NCI-H1694 (cell line): ENCODE measurements at regions not wholly inside any gene's neighbourhood (a gene's known extent, or its start where the extent isn't known, plus 50 kb on each side); places are given as distances from the start of the nearest gene placed in this dataset.
"Not testable (repeated sequence)": the region's sequence is repeated elsewhere in the genome, so short reads cannot be mapped to it uniquely, and the experiment has no call there.

Experiments
- DNase-seq: peaks from one replicate; lab custom pipeline; 2025; lab: John Stamatoyannopoulos, UW

DNA sequence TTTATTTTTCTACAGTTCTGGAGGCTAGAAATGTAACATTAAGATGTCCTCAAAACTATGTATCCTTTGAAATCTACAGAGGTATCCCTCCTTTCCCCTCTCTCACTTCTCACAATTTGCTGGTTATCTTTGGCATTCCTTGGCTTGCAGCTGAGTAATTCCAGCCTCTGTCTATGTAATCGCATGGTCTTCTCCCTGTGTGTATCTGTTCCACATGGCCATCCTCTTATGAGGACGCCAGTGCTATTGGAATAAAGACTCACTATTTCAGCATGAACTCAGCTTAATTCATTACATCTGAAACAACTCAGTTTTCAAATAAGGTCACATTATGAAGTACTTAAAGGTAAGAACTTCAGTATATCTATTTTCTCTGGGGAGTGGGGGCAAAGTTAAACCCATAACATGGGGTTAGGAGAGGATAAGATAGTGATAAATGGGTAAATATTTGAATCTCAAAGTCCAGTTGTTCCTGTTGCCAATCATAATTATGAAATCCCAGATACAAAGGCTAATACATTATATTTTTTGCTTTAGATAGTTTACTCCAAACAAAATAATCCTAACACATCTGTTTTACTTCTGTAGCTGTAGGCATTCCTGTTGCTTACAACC is 1290.8 kb downstream of the NCAM2 start:
- no peak for DNase-seq

DNA sequence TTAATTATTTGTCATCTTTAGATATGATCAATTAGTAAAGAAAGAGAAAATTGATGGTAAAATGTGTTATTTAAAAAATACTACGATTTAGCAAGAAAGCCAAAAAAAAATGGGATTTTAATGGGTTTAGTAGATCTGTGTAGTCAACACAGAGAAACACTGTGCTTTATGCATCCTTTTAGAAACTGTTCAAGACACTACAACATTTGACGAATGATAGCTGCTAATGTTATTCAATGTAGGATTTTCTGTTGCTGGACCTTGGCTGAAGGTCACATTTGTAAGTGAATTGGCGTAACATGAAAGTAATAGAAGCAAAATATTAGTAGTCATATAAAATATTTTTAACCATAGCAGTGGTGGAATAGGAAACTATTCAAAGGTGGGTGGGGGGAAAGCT is 1293.9 kb downstream of the NCAM2 start:
- no peak for DNase-seq

DNA sequence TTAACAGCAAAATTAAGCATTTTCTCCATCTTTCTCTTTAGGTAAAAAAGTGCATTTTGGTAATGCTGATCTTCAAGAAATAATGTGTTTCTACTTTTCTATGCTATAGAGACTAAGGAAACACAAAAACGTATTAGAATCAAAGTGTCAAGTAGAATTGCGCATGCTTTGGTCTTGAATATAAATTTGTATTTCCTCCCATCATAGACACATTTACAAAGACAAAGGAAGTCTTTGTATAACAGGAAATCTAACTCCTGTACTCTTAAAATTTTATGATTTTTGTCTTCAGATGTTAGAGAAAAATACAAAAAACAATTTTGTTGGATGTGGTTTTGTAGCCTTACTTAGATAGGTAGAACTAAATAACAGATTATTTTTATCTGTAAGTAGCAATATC is 1299.4 kb downstream of the NCAM2 start:
- no peak for DNase-seq

DNA sequence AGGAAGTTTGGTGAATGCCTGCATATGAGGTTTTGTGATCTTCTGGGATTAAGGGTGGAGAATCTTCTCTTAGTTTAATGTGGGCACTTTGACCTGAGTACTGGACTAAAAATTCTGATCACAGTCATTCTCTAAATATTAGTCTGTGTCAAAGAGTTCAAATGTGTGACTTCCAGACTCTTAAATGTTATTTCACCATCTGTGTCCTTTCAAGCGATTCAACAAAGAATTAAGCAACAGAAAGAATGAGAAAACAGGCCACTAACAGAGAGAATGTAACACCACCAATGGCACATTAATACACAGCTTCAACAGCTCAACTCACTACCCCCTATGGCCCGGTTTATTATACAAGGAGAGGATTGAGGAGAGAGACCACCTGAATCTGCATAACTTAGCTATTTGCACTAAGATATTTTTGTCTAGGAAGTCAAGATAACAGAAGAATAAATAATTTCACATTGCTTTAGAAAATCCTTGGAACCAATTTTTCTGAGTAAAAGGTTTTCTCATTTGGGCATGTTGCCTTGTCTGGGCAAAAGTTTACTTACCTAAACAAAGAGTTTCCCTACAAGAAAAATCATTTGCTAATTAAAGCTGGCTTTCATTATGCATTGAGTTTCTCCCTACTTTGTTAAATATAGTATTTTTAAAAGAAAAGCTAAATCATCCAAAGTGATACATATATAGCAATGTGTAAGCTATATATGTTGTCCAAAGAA is 1313.7 kb downstream of the NCAM2 start:
- DNase-seq = no peak

DNA sequence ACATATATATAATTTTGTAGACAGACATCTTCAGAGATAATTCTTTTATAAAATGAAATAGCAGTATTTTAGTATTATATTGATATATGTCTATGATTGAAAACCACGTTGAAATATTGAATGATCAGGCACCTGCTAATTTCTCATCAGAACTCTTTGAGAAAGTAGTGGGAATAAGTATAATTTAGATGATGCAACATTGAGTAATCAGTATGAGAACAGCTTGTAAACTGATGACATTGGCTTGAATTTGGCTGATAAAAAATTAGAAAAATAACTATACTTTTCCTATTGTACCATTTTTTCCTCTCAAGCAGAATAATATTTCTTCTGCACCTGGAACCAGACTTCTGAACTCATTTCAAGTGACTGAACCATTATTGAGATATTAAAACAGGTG is 1316.8 kb downstream of the NCAM2 start:
- no peak for DNase-seq

DNA sequence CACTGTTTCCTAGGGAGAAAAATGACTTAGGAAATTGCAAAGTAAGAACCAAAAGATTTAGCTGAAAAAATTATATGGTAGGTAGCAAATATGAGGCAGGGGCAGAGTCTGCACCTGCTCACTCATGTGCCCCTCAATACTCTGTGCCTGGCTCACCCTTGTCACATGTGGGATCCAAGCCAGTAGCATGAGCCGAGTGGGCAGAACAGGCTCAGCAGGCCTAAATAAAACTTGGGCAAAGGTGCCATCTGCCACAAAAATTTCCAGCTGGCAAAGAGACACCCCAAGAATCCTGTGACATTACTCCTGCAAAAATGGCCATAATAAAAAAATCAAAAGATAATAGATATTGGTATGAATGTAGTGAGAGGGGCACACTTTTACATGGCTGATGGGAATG is 1321.2 kb downstream of the NCAM2 start:
- no peak for DNase-seq

DNA sequence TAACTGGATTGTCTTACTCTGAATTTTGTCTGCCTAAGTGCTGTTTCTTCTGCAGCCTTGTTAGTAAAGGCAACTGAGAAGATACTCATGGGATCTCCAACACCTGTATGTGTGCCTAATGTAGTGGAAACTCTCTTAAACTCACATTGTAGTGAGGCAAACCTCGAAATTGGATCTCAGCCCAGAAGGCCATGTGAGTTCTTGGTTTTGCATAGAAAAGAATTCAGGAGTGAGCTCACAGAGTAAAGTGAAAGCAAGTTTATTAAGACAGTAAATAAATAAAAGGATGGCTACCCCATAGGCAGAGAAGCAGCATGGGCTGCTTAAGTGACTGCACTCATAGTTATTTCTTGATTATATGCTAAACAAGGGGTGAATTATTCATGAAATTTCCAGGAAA is 1344.7 kb downstream of the NCAM2 start:
- no peak for DNase-seq

DNA sequence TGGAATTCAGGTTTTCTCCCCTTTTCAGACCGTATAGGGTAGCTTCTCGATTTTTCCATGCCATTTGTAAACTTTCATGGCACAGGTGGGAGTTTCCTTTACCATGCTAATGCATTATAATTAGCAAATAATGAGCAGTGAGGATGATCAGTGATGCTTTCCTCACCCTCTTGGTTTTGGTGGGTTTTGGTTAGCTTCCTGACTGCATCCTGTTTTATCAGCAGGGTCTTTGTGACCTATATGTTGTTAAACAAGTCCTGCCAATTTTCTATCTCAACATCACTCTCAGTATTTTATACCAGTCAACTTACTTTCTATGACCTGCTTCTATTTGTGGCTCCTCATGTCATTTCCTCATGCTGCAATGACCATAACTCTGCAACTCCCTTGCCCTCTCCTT is 1345.1 kb downstream of the NCAM2 start:
- DNase-seq = no peak

DNA sequence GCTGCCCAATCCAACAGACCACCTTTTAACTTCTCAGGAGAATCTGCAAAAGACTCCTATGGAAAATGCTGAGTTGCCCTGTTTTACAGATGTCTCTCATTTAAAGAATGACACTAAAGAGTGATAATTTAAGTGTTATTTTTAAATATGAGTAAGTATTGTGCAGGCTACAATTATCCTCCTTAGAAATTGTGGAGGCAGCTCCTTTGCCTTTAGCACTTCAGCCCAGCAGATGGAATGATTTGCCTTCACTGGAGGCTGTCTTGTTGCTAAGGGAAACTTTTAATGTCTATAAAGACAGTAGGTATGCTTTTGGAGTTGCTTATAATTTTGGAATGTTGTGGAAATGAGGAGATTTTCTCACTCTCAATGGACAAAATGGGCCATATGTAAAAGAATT is 1345.5 kb downstream of the NCAM2 start:
- DNase-seq = no peak

DNA sequence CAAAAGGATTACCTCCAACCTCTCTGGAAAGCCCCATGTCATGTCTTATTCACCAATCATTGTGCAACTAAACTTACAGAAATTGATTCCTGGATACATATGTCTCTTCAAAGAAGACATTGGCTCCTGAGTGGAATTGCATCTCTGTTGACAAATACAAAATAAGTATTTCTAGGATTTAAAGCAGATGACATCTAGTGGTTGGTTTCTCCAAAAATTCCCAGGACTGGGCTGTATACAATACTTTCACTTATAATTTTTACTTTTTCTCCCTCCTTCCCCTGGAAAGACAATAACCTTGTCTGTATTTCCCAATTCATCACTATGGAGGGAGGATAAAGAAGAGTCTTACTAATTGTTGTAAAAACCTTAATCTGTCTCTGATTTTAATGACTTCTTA is 1347.4 kb downstream of the NCAM2 start:
- no peak for DNase-seq

DNA sequence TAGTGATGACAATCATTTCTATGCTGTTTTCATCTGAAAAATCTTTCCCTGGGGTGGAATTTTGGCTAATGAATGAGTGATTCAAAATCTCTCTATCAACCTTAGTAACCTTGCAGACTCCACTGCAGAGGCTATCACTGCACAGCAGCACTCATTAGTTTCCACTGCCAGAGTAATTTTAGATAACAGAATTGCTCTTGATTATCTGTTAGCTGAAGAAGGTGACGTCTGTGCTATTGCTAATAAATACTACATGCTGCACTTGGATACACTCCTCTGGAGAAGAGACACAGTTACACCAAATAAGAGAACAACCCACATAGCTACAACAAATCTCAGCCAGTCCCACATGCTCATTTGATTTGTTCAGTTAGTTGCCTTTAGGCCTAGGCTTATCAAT is 1348.4 kb downstream of the NCAM2 start:
- DNase-seq = no peak

DNA sequence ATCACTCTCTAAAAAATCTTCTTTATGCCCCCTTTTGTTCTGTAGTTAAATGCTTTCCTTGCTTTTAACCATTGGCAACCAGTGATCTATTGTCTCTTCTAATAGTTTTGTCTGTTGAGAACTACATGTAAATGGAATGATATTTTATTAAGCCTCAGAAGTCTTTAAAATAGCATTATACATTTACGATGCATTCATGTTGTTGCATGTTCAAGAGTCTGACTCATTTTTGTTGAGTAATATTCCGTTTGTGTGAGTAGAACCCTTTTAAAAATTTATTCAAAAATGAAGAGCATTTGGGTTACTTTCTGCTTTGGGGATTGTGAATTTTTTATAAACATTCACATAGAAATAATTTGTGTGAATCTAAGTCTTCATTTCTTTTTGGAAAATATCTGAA is 1352.9 kb downstream of the NCAM2 start:
- no peak for DNase-seq

DNA sequence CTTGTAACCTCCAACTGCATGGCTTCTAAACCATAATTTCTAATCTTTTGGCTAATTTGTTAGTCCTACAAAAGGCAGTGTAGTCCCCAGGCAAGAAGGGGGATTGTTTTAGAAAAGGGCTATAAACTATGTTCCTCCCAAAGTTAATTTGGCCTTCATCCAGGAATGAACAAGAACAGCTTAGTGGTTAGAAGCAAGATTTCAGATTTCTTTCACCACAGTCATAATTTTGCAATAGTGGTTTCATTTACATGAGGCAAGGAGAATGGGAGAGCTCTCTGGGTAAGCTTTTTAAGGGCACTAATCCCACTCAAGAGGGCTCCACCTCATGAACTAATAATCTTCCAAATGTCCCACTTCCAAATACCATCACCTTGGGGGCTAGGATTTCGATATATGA is 1353.9 kb downstream of the NCAM2 start:
- no peak for DNase-seq

DNA sequence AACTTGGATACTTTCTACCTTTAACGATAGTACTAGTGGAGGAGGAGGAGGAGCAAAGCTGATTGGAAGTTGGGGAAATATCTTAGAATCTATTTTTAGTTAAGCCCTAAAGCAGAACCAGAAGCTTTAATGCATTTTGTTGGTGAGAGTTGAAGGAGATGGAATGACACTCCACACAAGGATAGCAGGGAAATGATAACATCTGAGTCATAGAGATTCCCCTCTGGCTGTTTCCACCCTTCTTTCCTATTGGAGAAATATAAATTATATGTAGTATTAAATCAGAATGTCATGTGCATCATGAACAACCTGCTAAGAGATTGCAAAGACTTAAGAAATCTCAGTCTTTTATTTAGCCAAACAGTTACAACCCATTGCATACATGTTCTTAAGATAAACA is 1357.7 kb downstream of the NCAM2 start:
- DNase-seq = no peak

DNA sequence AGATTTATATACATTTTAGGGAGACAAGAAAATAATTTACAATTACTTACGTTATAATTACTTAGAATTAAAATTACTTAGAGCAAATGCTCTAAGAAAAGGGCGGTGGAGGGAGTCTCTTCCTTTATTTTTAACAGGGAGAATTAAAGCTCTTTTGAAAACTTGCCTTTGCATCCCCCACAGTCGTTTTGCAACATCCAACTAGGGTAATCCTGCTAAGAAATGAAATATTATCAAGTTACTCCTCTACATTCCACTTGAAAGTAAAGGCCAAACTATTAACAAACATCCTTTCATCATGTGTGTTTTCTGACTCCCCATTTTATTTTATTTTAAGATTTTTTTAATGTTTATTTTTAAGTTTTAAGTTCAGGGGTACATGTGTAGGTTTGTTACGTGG is 1358.5 kb downstream of the NCAM2 start:
- no peak for DNase-seq

DNA sequence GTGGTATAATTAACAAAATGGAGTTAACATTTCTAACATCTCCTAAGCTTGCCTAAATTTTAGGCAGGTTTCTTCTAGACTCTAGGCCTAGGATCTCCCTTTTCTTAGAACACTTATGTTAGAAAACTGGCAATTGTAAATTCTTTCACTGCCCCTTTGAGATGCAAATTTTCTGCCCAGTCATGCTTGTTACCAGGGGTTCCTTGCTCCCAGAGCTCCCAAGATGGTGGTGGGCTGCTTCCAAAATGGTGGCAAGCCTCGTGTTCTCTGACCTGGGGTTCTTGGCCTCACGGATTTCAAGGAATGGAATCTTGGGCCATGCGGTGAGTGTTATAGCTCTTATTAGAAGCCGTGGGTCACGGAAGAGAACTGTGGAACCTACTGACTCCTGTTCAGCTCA is 1361.4 kb downstream of the NCAM2 start:
- not testable (repeated sequence) for DNase-seq

DNA sequence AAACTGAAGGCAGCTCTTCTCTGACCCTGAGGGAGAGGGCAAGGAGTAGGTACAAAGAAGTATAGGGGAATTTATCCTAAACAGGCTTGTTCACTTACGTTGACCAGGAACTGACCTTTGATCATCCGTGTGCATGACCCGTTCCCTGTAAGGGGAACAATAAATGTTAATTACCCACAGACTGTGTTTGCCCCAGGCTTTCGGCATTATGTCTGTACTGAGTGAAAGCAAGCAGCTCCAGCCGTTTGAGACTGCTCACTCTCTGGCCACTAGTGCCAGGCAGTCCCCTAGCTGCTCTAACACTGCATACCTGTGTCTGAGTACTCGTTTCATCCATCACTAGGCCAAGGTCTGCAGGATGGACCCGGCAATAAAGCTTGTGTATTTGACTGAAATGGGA is 1365.3 kb downstream of the NCAM2 start:
- DNase-seq = no peak

DNA sequence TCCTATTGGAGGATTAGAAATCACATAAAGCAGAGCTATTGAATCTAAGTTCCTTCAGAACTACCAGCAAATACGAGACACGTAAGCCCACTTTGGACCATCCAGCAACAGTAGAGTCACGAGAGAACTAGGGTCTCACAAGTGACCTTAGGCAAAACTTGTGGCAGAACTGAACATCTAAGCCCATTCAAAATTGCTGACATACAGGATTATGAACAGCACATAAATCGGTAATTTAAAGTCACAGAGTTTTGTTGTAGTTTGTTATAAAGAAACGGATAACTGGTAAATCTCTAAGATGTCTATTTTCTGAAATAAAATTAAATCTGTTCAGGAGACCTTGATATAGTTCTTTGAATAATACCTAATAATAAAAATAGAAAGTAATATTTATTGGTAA is 1366.0 kb downstream of the NCAM2 start:
- DNase-seq = no peak

DNA sequence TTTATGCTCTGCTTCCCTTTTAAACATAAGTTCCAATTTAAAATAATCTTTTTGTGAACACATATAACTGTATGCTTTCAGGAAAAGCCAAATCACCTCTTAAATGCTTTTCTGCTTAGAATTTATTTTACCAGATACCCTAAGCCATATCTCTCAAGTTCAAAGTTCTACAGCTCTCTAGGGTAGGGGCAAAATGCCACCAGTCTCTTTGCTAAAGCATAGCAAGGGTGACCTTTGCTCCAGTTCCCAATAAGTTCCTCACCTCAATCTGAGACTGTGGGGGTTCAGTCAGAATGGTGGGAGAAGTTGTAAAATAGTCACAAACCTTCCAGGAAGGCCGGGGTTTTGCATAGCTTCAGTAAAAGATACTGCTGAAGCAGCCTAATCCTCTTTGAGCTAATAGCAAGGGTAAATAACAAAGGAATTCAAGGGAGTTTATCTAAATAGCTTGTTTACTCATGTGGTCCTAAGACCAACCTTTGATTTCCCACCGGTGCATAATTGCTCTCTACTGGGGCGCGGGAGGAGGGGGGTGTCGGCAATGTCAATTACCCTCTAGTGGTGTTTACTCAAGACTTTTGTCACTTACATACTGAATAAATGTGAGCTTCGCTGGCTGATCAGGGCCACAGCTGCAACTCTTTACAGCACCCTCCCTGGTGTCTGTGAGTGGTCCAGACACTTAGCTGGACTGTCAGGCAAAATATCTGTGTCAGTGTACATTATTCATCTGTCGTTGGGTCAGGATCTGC is 1376.2 kb downstream of the NCAM2 start:
- DNase-seq = no peak

DNA sequence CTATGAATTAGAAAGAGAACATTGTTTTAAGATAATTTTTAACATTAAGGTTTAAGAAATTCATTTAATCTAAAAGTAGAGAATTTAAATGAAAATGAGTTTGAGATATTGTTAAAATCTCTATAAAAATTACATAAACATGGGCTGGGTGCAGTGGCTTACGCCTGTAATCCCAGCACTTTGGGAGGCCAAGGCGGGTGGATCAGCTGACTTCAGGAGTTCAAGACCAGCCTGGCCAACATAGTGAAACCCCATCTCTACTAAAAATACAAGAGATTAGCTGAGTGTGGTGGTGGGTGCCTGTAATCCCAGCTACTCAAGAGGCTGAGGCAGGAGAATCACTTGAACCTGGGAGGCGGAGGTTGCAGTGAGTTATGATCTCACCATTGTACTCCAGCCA is 1379.6 kb downstream of the NCAM2 start:
- DNase-seq = not testable (repeated sequence)

DNA sequence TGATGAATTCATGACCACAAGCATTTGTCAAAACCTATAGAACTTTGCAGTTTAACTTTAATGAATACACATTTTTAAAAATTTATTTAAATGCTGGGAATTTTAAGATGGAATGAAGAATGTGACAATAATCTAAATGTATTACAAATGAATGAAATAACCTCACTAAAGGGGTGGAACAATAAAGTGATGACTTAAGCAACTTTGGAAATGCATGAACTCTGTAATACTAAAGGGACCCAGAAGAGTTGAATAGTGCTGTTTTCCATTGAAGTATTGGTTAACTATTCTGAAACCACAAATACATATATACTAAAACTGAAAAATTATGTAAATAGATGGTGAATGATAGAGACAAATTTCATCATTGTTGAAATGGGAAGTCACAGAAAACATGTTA is 1395.1 kb downstream of the NCAM2 start:
- no peak for DNase-seq

DNA sequence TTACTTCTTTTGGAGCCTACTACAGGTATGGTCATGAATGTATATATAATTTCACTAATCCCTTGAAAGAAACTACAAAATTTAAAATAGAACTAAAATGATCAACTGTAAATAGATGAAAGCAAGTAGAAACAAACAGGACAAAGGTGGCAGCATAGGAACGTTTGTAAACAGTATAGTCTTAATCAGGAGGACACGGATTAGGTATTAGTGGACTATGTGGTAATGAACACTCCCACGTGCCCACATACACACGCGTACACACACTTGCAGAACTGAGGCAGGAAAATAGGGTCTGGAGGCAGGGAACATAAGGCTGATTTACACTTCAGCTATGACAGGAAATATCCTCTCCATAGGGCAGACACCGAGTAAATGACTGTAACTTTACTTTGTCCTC is 1397.8 kb downstream of the NCAM2 start:
- DNase-seq = no peak

DNA sequence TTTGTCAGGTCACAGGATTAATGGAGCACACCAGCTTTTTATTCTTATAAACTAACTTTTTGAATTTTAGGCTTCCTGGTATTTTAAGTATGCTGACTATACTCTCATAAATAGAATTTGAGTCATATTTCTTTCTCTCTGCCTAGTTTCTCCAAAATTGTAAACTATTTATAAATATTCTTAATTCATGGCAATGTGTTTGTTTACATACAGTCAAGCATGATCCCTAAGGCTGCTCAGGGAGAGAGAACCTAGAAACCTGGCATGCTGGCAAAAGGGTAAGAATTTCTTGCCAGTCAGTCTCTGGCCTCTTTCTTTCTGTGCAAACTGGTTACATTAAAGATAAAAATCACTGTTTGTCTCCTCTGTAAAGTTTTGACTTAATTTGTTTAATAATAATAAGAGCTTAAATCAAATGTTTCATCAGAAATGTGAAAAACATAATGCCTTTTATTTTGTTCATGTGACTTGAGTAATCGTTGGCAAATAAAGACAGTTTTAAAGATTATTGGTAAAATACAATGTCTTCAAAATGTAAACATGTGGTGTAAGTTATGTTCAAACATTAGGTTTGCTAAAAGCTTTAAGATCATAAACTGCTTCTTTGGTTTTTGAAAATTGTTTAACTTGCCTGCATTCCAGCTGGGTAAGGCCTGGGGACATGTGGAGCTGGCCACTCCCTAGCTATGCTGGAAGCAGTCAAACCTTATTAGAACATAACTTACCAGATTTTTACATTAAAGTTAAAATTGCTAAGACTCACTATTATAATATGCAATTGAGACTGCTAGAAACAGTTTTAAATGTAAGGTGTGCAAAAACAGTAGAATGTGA is 1401.7 kb downstream of the NCAM2 start:
- DNase-seq = no peak
